Stomach (tissue), 4 donors: ENCODE measurements at regions not wholly inside any gene's neighbourhood (a gene's known extent, or its start where the extent isn't known, plus 50 kb on each side); places are given as distances from the start of the nearest gene placed in this dataset.

Source experiments
- EP300 ChIP-seq: sonication (generic); formaldehyde crosslinking; IDR thresholded peaks from one replicate; pipeline ENCODE4 v1.6.1; 2017; ENCODE audit warnings: antibody characterized with exemption
- POLR2A ChIP-seq, 4 donors: fragments of 450-650 bp; IDR thresholded peaks; one replicate each; pipeline ENCODE4 v1.6.1; 2016; ENCODE audit warnings: antibody characterized with exemption in 4 of 4, control low read depth in 2 of 4, mild to moderate bottlenecking in 1 of 4, moderate library complexity in 1 of 4
- POLR2AphosphoS5 ChIP-seq, 3 donors: sonication (generic); formaldehyde crosslinking; IDR thresholded peaks; one replicate each; pipeline ENCODE4 v1.6.1; 2016; ENCODE audit warnings: antibody characterized with exemption in 3 of 3
- TF ChIP-seq, protein P1 (sequence below), 7 experiments: fragments of 450-650 bp in 4 of 7; fragments of 200-600 bp in 3 of 7; sonication (generic) in 3 of 7; IDR thresholded peaks; one replicate each; pipeline ENCODE4 v1.5.1; 2016 to 2019; ENCODE audit warnings: antibody characterized with exemption in 7 of 7, control low read depth in 2 of 7, mild to moderate bottlenecking in 1 of 7

DNA sequence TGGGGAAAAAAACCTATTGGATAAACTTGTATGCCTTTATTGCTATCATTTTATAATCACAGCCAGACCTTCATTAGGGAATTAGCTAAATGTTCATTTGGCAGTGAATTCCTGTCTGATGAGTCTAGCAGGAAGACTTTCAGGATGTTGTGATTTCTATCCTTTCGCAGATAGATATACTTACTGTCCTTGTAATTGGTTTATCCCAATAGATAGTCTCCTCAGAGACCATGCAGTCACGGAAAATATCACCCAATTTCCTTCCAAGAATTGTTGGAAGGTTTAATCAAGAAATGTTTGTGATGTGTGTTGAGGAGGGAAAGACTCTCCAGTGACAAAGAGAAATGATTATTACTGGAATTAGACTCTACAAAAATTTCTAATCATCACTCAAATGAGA, 1937.9 kb upstream of the WWC1 start:
- TF ChIP-seq, protein P1, sequence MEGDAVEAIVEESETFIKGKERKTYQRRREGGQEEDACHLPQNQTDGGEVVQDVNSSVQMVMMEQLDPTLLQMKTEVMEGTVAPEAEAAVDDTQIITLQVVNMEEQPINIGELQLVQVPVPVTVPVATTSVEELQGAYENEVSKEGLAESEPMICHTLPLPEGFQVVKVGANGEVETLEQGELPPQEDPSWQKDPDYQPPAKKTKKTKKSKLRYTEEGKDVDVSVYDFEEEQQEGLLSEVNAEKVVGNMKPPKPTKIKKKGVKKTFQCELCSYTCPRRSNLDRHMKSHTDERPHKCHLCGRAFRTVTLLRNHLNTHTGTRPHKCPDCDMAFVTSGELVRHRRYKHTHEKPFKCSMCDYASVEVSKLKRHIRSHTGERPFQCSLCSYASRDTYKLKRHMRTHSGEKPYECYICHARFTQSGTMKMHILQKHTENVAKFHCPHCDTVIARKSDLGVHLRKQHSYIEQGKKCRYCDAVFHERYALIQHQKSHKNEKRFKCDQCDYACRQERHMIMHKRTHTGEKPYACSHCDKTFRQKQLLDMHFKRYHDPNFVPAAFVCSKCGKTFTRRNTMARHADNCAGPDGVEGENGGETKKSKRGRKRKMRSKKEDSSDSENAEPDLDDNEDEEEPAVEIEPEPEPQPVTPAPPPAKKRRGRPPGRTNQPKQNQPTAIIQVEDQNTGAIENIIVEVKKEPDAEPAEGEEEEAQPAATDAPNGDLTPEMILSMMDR (IDR thresholded peaks at IDR 0.05) = no peak
- TF ChIP-seq POLR2A (IDR thresholded peaks at IDR 0.05) (no peak), EP300 (no peak), POLR2AphosphoS5 (IDR thresholded peaks at IDR 0.05) (no peak)
